Testis (tissue), 2 donors: ENCODE measurements at regions not wholly inside any gene's neighbourhood (a gene's known extent, or its start where the extent isn't known, plus 50 kb on each side); places are given as distances from the start of the nearest gene placed in this dataset.
"Not testable (repeated sequence)": the region's sequence is repeated elsewhere in the genome, so short reads cannot be mapped to it uniquely, and the experiment has no call there.

Experiments
- DNase-seq: peaks from one replicate; pipeline ENCODE4 v3.0.0-alpha.2; 2019
- H3K27ac ChIP-seq, 2 donors: fragments of 200-600 bp; sonication (generic); one replicate each; pipeline ENCODE4 v1.5.1; 2019
- H3K27me3 ChIP-seq: fragments of 200-600 bp; sonication (generic); one replicate; pipeline ENCODE4 v1.5.1; 2019
- H3K36me3 ChIP-seq: fragments of 200-600 bp; sonication (generic); one replicate; pipeline ENCODE4 v1.5.1; 2017; ENCODE audit warnings: low read depth; ENCODE audit errors: missing control alignments
- H3K4me1 ChIP-seq: fragments of 200-600 bp; sonication (generic); one replicate; pipeline ENCODE4 v1.5.1; 2019
- H3K4me3 ChIP-seq, 2 donors: fragments of 200-600 bp; sonication (generic); one replicate each; pipeline ENCODE4 v1.5.1; 2017 to 2019
- H3K9me3 ChIP-seq: fragments of 200-600 bp; sonication (generic); one replicate; pipeline ENCODE4 v1.5.1; 2017
- CTCF ChIP-seq, 3 experiments: fragments of 450-650 bp in 2 of 3; fragments of 200-600 bp in 1 of 3; sonication (generic) in 1 of 3; IDR thresholded peaks; one replicate each; pipeline ENCODE4 v1.5.1; 2016 to 2019; ENCODE audit warnings: antibody characterized with exemption in 3 of 3, mild to moderate bottlenecking in 2 of 3, moderate library complexity in 1 of 3
- POLR2A ChIP-seq: fragments of 450-650 bp; IDR thresholded peaks from one replicate; pipeline ENCODE4 v1.6.1; 2017; ENCODE audit warnings: antibody characterized with exemption, mild to moderate bottlenecking, moderate library complexity
- WGBS, 2 donors: methylation state at CpG; one replicate each; pipeline ENCODE4 v1.1.5; 2018; 5-methylcytosine and 5-hydroxymethylcytosine counted together
- intact Hi-C: fragments of 100-400 bp; cut with DNase I; formaldehyde crosslinking; loops from one replicate; pipeline ENCODE4 v1.15.1; 2023; ENCODE audit warnings: low total_unique reads

GRCh38 chr14:23884541-23884904, 69.0 kb upstream of the DHRS4 start:
- DNase-seq: no peak
- TF ChIP-seq POLR2A (no peak), CTCF (IDR thresholded peaks at IDR 0.05) (no peak)
- Histone ChIP-seq H3K27me3 (no peaks in the 10 kb centered on the region), H3K4me1 (no peaks in the 10 kb centered on the region), H3K9me3 (no peaks in the 10 kb centered on the region), H3K27ac (peak overlapping the region in 1 of 2 donors; percentile 44), H3K36me3 (no peaks in the 10 kb centered on the region), H3K4me3 (peak overlapping the region in 1 of 2 donors; percentile 7)
- intact Hi-C loops: no loop called here
- WGBS, 2 donors: 52 to 64% methylated on average over 5 of the region's 5 CpGs

GRCh38 chr14:23887536-23887935, 66.0 kb upstream of the DHRS4 start:
- Histone ChIP-seq H3K27me3 (no peaks in the 10 kb centered on the region), H3K4me3 (no peak overlapping the region), H3K9me3 (no peaks in the 10 kb centered on the region), H3K4me1 (no peaks in the 10 kb centered on the region), H3K27ac (no peak overlapping the region), H3K36me3 (no peaks in the 10 kb centered on the region)
- intact Hi-C loops: no loop called here
- WGBS, 2 donors: 95 to 100% methylated on average over 1 of the region's 1 CpG
- no peak for DNase-seq
- TF ChIP-seq POLR2A (no peak), CTCF (IDR thresholded peaks at IDR 0.05) (no peak)

- H3K9me3 ChIP-seq, H3K4me1 ChIP-seq, H3K27ac ChIP-seq, H3K27me3 ChIP-seq, intact Hi-C loops, H3K36me3 ChIP-seq, DNase-seq: not testable (repeated sequence)
- peak overlapping the region in 1 of 2 donors; percentile 36 for H3K4me3 ChIP-seq
- 80 to 83% methylated on average over 7 to 21 of the region's 26 CpGs for WGBS, 2 donors
These were observed 61.9 kb upstream of the DHRS4 start for GRCh38 chr14:23891717-23892116.

- H3K9me3 ChIP-seq, H3K27me3 ChIP-seq, DNase-seq, H3K27ac ChIP-seq, H3K4me3 ChIP-seq, intact Hi-C loops, H3K4me1 ChIP-seq, H3K36me3 ChIP-seq: not testable (repeated sequence)
- WGBS, 2 donors: 49 to 78% methylated on average over 3 of the region's 3 CpGs
These were observed 61.3 kb upstream of the DHRS4 start for GRCh38 chr14:23892289-23892688.

GRCh38 chr14:23894362-23895052, 59.1 kb upstream of the DHRS4 start:
- no peaks in the 10 kb centered on the region for H3K9me3 ChIP-seq
- intact Hi-C loops: no loop called here
- DNase-seq: peak; percentile 38
- H3K4me1 ChIP-seq: peaks cover 6% of the 10 kb centered on the region
- no peaks in the 10 kb centered on the region for H3K36me3 ChIP-seq
- 61 to 66% methylated on average over 4 of the region's 4 CpGs for WGBS, 2 donors
- no peaks in the 10 kb centered on the region for H3K27me3 ChIP-seq
- no peak overlapping the region for H3K4me3 ChIP-seq
- H3K27ac ChIP-seq: no peak overlapping the region
- TF ChIP-seq POLR2A (no peak), CTCF (IDR thresholded peaks at IDR 0.05) (no peak)

GRCh38 chr14:23895053-23895419, 58.5 kb upstream of the DHRS4 start:
- Histone ChIP-seq H3K4me3 (no peak overlapping the region), H3K27ac (no peak overlapping the region), H3K4me1 (peaks cover 6% of the 10 kb centered on the region), H3K36me3 (no peaks in the 10 kb centered on the region), H3K9me3 (no peaks in the 10 kb centered on the region), H3K27me3 (no peaks in the 10 kb centered on the region)
- TF ChIP-seq POLR2A (no peak), CTCF (IDR thresholded peaks at IDR 0.05) (no peak)
- DNase-seq: no peak
- intact Hi-C loops: no loop called here
- WGBS, 2 donors: 88% methylated on average over 1 of the region's 1 CpG
